SK-N-SH (cell line): ENCODE measurements at regions not wholly inside any gene's neighbourhood (a gene's known extent, or its start where the extent isn't known, plus 50 kb on each side); places are given as distances from the start of the nearest gene placed in this dataset.

Experiments used
- CTCF ChIP-seq: fragments of 200-600 bp; sonication (generic); IDR thresholded peaks from 2 replicates; pipeline ENCODE4 v1.6.1; 2017; ENCODE audit warnings: antibody characterized with exemption, mild to moderate bottlenecking, moderate library complexity
- ELF1 ChIP-seq: IDR thresholded peaks from 2 replicates; pipeline ENCODE4 v1.4.0; 2012
- FOXM1 ChIP-seq: IDR thresholded peaks from 2 replicates; pipeline ENCODE4 v1.4.0; 2012; ENCODE audit warnings: low read depth, mild to moderate bottlenecking
- GABPA ChIP-seq: IDR thresholded peaks from 2 replicates; pipeline ENCODE4 v1.4.0; 2012; ENCODE audit warnings: low read depth, mild to moderate bottlenecking
- RFX5 ChIP-seq: IDR thresholded peaks from 2 replicates; pipeline ENCODE4 v1.6.1; 2012; ENCODE audit warnings: mild to moderate bottlenecking, improper control_type of control experiment, low read length
- USF1 ChIP-seq: IDR thresholded peaks from 2 replicates; pipeline ENCODE4 v1.4.0; 2012; ENCODE audit warnings: low read depth, borderline replicate concordance

GRCh38 chr17:70286391-70286790 lies 117.1 kb downstream of the KCNJ2 start:
- TF ChIP-seq ELF1, result no peak
- TF ChIP-seq CTCF, result no peak
- no peak for TF ChIP-seq RFX5
- no peak for TF ChIP-seq FOXM1
- no peak for TF ChIP-seq GABPA
- no peak for TF ChIP-seq USF1
